Gastroesophageal sphincter (tissue), 3 donors: ENCODE measurements at regions not wholly inside any gene's neighbourhood (a gene's known extent, or its start where the extent isn't known, plus 50 kb on each side); places are given as distances from the start of the nearest gene placed in this dataset.

ENCODE experiments used
- CTCF ChIP-seq, 4 experiments: fragments of 200-600 bp in 2 of 4; fragments of 450-650 bp in 2 of 4; sonication (generic) in 1 of 4; IDR thresholded peaks; one replicate each; pipeline ENCODE4 v1.5.1; 2017 to 2019; ENCODE audit warnings: antibody characterized with exemption in 4 of 4, mild to moderate bottlenecking in 2 of 4, moderate library complexity in 2 of 4
- EP300 ChIP-seq: sonication (generic); formaldehyde crosslinking; IDR thresholded peaks from one replicate; pipeline ENCODE4 v1.6.1; 2017; ENCODE audit warnings: antibody characterized with exemption, mild to moderate bottlenecking
- POLR2A ChIP-seq, 2 donors: fragments of 450-650 bp; IDR thresholded peaks; one replicate each; pipeline ENCODE4 v1.6.1; 2017; ENCODE audit warnings: antibody characterized with exemption in 2 of 2, mild to moderate bottlenecking in 2 of 2, moderate library complexity in 1 of 2
- POLR2AphosphoS5 ChIP-seq: sonication (generic); formaldehyde crosslinking; IDR thresholded peaks from one replicate; pipeline ENCODE4 v1.6.1; 2017; ENCODE audit warnings: antibody characterized with exemption

DNA sequence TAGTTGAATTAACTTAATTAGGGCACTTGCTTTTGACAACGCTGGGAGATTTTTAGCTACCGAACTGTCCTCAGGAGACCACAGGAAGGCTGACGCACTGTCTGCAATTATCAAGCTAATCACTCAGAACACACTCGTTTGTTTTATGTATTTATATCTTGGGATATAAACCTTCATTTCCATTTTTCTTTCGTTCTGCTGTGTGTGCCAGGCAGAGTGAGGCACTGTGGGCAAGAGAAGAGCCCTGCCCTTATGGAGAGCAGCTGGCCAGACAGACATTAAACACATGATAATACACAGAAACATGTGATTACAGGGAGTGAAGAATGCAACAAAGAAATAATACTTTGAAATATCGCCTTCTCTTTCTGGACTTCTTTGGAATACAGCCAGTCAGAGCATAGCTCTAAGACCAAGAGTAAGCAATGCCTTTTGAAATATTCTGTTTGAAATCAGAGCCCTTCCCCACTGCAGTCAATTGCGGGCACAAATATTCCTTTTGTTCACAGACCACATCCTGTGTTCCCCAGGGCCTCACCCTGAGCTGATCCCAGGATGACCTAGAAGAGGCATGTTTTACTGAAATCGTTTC is 96.8 kb downstream of the ANKRD60 start:
- TF ChIP-seq CTCF (IDR thresholded peaks at IDR 0.05) (no peak), POLR2A (IDR thresholded peaks at IDR 0.05) (no peak), POLR2AphosphoS5 (peak; percentile 12), EP300 (no peak)
